ENCODE measurements at regions not wholly inside any gene's neighbourhood (a gene's known extent, or its start where the extent isn't known, plus 50 kb on each side); places are given as distances from the start of the nearest gene placed in this dataset.

DNA sequence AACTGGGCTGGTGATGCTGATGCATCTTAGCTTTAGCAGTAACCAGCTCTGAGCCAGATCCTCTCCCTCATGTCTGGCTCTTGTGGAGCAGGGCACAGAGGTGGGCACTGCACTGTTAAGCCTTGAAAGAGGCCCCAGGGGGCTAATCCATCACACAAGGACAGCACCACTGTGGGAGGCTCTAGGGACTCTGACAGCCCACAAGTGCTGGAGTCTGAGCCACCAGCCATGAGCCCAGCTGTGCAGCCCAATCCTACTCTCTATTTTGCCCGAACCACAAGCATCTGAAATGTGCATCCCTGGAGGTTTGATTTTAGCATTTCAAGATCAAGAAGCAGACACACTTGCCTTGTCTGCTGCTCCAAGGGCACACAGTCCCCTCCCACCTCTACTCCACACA lies 407.1 kb upstream of the TRPC7 start:
- TF ChIP-seq EZH2 (IDR thresholded peaks at IDR 0.05; ENCODE audit: insufficient read depth, poor library complexity, severe bottlenecking) (no peak), EZH2phosphoT487 (IDR thresholded peaks at IDR 0.05; ENCODE audit: insufficient read depth, low read depth) (no peak)
